ENCODE measurements at regions not wholly inside any gene's neighbourhood (a gene's known extent, or its start where the extent isn't known, plus 50 kb on each side); places are given as distances from the start of the nearest gene placed in this dataset.

GRCh38 chr5:74225587-74225986, 414.9 kb downstream of the ENC1 start:
- no peaks in the 10 kb centered on the region for H3K36me3 ChIP-seq (ENCODE audit: low read depth, missing control alignments)
- no peak for DNase-seq
- TF ChIP-seq, protein P1, sequence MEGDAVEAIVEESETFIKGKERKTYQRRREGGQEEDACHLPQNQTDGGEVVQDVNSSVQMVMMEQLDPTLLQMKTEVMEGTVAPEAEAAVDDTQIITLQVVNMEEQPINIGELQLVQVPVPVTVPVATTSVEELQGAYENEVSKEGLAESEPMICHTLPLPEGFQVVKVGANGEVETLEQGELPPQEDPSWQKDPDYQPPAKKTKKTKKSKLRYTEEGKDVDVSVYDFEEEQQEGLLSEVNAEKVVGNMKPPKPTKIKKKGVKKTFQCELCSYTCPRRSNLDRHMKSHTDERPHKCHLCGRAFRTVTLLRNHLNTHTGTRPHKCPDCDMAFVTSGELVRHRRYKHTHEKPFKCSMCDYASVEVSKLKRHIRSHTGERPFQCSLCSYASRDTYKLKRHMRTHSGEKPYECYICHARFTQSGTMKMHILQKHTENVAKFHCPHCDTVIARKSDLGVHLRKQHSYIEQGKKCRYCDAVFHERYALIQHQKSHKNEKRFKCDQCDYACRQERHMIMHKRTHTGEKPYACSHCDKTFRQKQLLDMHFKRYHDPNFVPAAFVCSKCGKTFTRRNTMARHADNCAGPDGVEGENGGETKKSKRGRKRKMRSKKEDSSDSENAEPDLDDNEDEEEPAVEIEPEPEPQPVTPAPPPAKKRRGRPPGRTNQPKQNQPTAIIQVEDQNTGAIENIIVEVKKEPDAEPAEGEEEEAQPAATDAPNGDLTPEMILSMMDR (IDR thresholded peaks at IDR 0.05) = no peak
- no peak for TF ChIP-seq POLR2A (IDR thresholded peaks at IDR 0.05)
- intact Hi-C loops (cut with DNase I; ENCODE audit: low total_unique reads) = no loop called here
- H3K9me3 ChIP-seq = no peaks in the 10 kb centered on the region
- H3K27ac ChIP-seq = no peak overlapping the region
- no peaks in the 10 kb centered on the region for H3K4me1 ChIP-seq
- H3K4me3 ChIP-seq = no peak overlapping the region
- H3K27me3 ChIP-seq = no peaks in the 10 kb centered on the region

GRCh38 chr5:74224331-74224730, 416.2 kb downstream of the ENC1 start:
- no peaks in the 10 kb centered on the region for H3K36me3 ChIP-seq (ENCODE audit: low read depth, missing control alignments)
- no peak for DNase-seq
- TF ChIP-seq POLR2A (IDR thresholded peaks at IDR 0.05) = no peak
- TF ChIP-seq, protein P1 (IDR thresholded peaks at IDR 0.05) = no peak

GRCh38 chr5:74222806-74223205, 417.7 kb downstream of the ENC1 start:
- intact Hi-C loops (cut with DNase I; ENCODE audit: low total_unique reads) = no loop called here
- 97 to 100% methylated on average over 1 of the region's 1 CpG for WGBS, 2 donors

More at GRCh38 chr5:74224331-74224730, 416.2 kb downstream of the ENC1 start:
- Histone ChIP-seq H3K27me3 (no peaks in the 10 kb centered on the region), H3K9me3 (no peaks in the 10 kb centered on the region), H3K4me3 (no peak overlapping the region), H3K4me1 (no peaks in the 10 kb centered on the region), H3K27ac (no peak overlapping the region)
- intact Hi-C loops (cut with DNase I; ENCODE audit: low total_unique reads) = no loop called here

DNA sequence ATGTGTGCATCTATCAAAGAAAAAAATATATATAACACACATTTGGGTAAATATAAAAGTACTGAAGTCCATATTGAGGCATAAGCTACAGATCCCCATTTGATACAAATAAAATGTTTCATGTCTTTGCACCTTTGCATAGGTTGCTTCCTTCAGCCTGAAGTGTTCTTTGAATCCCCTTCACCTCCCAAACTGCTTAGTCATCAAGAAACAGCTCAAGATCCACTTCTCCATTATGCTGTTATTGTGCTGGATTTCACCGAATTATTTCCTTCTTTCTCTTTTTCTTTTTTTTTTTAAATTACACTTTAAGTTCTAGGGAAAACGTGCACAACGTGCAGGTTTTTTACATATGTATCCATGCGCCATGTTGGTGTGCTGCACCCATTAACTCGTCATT, 419.1 kb downstream of the ENC1 start:
- Histone ChIP-seq H3K4me1 (no peaks in the 10 kb centered on the region), H3K4me3 (no peak overlapping the region), H3K36me3 (ENCODE audit: low read depth, missing control alignments) (no peaks in the 10 kb centered on the region), H3K9me3 (no peaks in the 10 kb centered on the region), H3K27ac (no peak overlapping the region), H3K27me3 (no peaks in the 10 kb centered on the region)
- no peak for TF ChIP-seq POLR2A (IDR thresholded peaks at IDR 0.05)
- TF ChIP-seq, protein P1 (IDR thresholded peaks at IDR 0.05) = no peak
- 83% methylated on average over 5 of the region's 5 CpGs for WGBS, 2 donors
- intact Hi-C loops (cut with DNase I; ENCODE audit: low total_unique reads) = no loop called here
- no peak for DNase-seq

More at GRCh38 chr5:74222806-74223205, 417.7 kb downstream of the ENC1 start:
- Histone ChIP-seq H3K27me3 (no peaks in the 10 kb centered on the region), H3K4me3 (no peak overlapping the region), H3K9me3 (no peaks in the 10 kb centered on the region), H3K36me3 (ENCODE audit: low read depth, missing control alignments) (no peaks in the 10 kb centered on the region), H3K4me1 (no peaks in the 10 kb centered on the region), H3K27ac (no peak overlapping the region)
- TF ChIP-seq POLR2A (IDR thresholded peaks at IDR 0.05) = no peak
- TF ChIP-seq, protein P1 (IDR thresholded peaks at IDR 0.05) = no peak
- DNase-seq = no peak

- intact Hi-C loops (cut with DNase I; ENCODE audit: low total_unique reads) = no loop called here
- Histone ChIP-seq H3K27me3 (no peaks in the 10 kb centered on the region), H3K4me1 (no peaks in the 10 kb centered on the region), H3K9me3 (no peaks in the 10 kb centered on the region), H3K4me3 (no peak overlapping the region), H3K27ac (no peak overlapping the region), H3K36me3 (ENCODE audit: low read depth, missing control alignments) (no peaks in the 10 kb centered on the region)
- WGBS, 2 donors = 47 to 80% methylated on average over 1 of the region's 1 CpG
- TF ChIP-seq POLR2A (IDR thresholded peaks at IDR 0.05) = no peak
- TF ChIP-seq, protein P1 (IDR thresholded peaks at IDR 0.05) = no peak
- no peak for DNase-seq
These were observed 424.5 kb downstream of the ENC1 start for GRCh38 chr5:74216012-74216411.

All from testis (tissue), 2 donors.